RKO (cell line): ENCODE measurements at regions not wholly inside any gene's neighbourhood (a gene's known extent, or its start where the extent isn't known, plus 50 kb on each side); places are given as distances from the start of the nearest gene placed in this dataset.
A peak's percentile ranks its signal among the peaks of the same experiment; 100 is the strongest.
"Not testable (repeated sequence)": the region's sequence is repeated elsewhere in the genome, so short reads cannot be mapped to it uniquely, and the experiment has no call there.

ENCODE experiments used
- DNase-seq: peaks from one replicate; pipeline ENCODE4 v3.0.0-alpha.2; 2016; ENCODE audit warnings: low spot score

- DNase-seq = no peak
These were observed 113.4 kb downstream of the FAM50B start for GRCh38 chr6:3962291-3963280.

- no peak for DNase-seq
These were observed 114.3 kb downstream of the FAM50B start for GRCh38 chr6:3963426-3963825.

- DNase-seq = no peak
These were observed 113.7 kb downstream of the FAM217A start for GRCh38 chr6:3965071-3965718.

GRCh38 chr6:3966426-3966825 is 112.5 kb downstream of the FAM217A start:
- no peak for DNase-seq

- DNase-seq = no peak
These were observed 108.8 kb downstream of the FAM217A start for GRCh38 chr6:3970097-3970496.

GRCh38 chr6:3973152-3973551 is 105.8 kb downstream of the FAM217A start:
- not testable (repeated sequence) for DNase-seq

GRCh38 chr6:3977875-3978711 is 100.8 kb downstream of the FAM217A start:
- DNase-seq = peak; percentile 75

GRCh38 chr6:3978966-3979365 is 100.0 kb downstream of the FAM217A start:
- not testable (repeated sequence) for DNase-seq

GRCh38 chr6:3981917-3982316 is 97.0 kb downstream of the FAM217A start:
- no peak for DNase-seq

- DNase-seq = no peak
These were observed 95.2 kb downstream of the FAM217A start for GRCh38 chr6:3983778-3984177.

- no peak for DNase-seq
These were observed 94.4 kb downstream of the FAM217A start for GRCh38 chr6:3984494-3984893.

- DNase-seq = no peak
These were observed 92.7 kb downstream of the FAM217A start for GRCh38 chr6:3986241-3986640.

GRCh38 chr6:3987053-3987452 is 91.9 kb downstream of the FAM217A start:
- DNase-seq = no peak

GRCh38 chr6:3987576-3987975 is 91.4 kb downstream of the FAM217A start:
- DNase-seq = no peak

- DNase-seq = peak; percentile 84
These were observed 88.0 kb downstream of the FAM217A start for GRCh38 chr6:3990692-3991491.

GRCh38 chr6:3991941-3992340 is 87.0 kb downstream of the FAM217A start:
- no peak for DNase-seq

GRCh38 chr6:3996349-3996748 is 82.6 kb downstream of the FAM217A start:
- DNase-seq = no peak

- DNase-seq = no peak
These were observed 81.7 kb downstream of the FAM217A start for GRCh38 chr6:3997177-3997770.

- no peak for DNase-seq
These were observed 78.9 kb downstream of the FAM217A start for GRCh38 chr6:3999800-4000661.

- DNase-seq = no peak
These were observed 74.7 kb downstream of the FAM217A start for GRCh38 chr6:4004249-4004648.
